MM.1S (cell line): ENCODE measurements at regions not wholly inside any gene's neighbourhood (a gene's known extent, or its start where the extent isn't known, plus 50 kb on each side); places are given as distances from the start of the nearest gene placed in this dataset.
"Not testable (repeated sequence)": the region's sequence is repeated elsewhere in the genome, so short reads cannot be mapped to it uniquely, and the experiment has no call there.

Experiments
- DNase-seq: peaks from one replicate; pipeline ENCODE4 v3.0.0-alpha.2; 2015
- H2AFZ ChIP-seq: fragments of 300-600 bp; sonication (generic); 2 replicates; pipeline ENCODE4 v1.6.0; 2016; ENCODE audit warnings: antibody characterized with exemption, low read length
- H3F3A ChIP-seq: fragments of 300-600 bp; sonication (generic); 2 replicates; pipeline ENCODE4 v1.6.1; 2016; ENCODE audit warnings: mild to moderate bottlenecking, antibody characterized with exemption, low read length, moderate library complexity, mixed read lengths; ENCODE audit not compliant: insufficient read depth
- H3K27ac ChIP-seq: fragments of 300-600 bp; sonication (generic); 2 replicates; pipeline ENCODE4 v1.5.1; 2016; ENCODE audit warnings: mild to moderate bottlenecking, low read length
- H3K27me3 ChIP-seq: fragments of 300-600 bp; sonication (generic); replicated peaks from 2 replicates; pipeline ENCODE4 v1.6.0; 2016; ENCODE audit warnings: low read length; ENCODE audit not compliant: insufficient read depth
- H3K36me3 ChIP-seq: fragments of 300-600 bp; sonication (generic); replicated peaks from 2 replicates; pipeline ENCODE4 v1.6.1; 2016; ENCODE audit warnings: mild to moderate bottlenecking, low read length, mixed read lengths; ENCODE audit not compliant: insufficient read depth
- H3K4me1 ChIP-seq: fragments of 300-600 bp; sonication (generic); 2 replicates; pipeline ENCODE4 v1.6.1; 2016; ENCODE audit warnings: low read length, mixed read lengths
- H3K4me2 ChIP-seq: fragments of 300-600 bp; sonication (generic); 2 replicates; pipeline ENCODE4 v1.6.0; 2016; ENCODE audit warnings: low read depth, low read length
- H3K4me3 ChIP-seq: fragments of 300-600 bp; sonication (generic); 2 replicates; pipeline ENCODE4 v1.5.1; 2016; ENCODE audit warnings: low read length, mixed read lengths
- H3K79me2 ChIP-seq: fragments of 300-600 bp; sonication (generic); 2 replicates; pipeline ENCODE4 v1.6.1; 2016; ENCODE audit warnings: mixed run types, low read length, mixed read lengths
- H3K9ac ChIP-seq: fragments of 300-600 bp; sonication (generic); 2 replicates; pipeline ENCODE4 v1.6.1; 2016; ENCODE audit warnings: low read length, mixed read lengths
- H3K9me2 ChIP-seq: fragments of 300-600 bp; sonication (generic); replicated peaks from 2 replicates; pipeline ENCODE4 v1.6.1; 2016; ENCODE audit warnings: mild to moderate bottlenecking, low read length, mixed read lengths; ENCODE audit not compliant: insufficient read depth
- H3K9me3 ChIP-seq: fragments of 300-600 bp; sonication (generic); replicated peaks from 2 replicates; pipeline ENCODE4 v1.6.1; 2016; ENCODE audit warnings: mild to moderate bottlenecking, low read length, mixed read lengths; ENCODE audit not compliant: insufficient read depth
- H4K20me1 ChIP-seq: fragments of 300-600 bp; sonication (generic); 2 replicates; pipeline ENCODE4 v1.6.1; 2016; ENCODE audit warnings: mild to moderate bottlenecking, low read length, moderate library complexity, mixed read lengths; ENCODE audit not compliant: insufficient read depth
- CTCF ChIP-seq: fragments of 300-600 bp; sonication (generic); IDR thresholded peaks from 2 replicates; pipeline ENCODE4 v1.5.1; 2016; ENCODE audit warnings: antibody characterized with exemption, low read length, mixed read lengths
- EZH2 ChIP-seq: fragments of 300-600 bp; sonication (generic); optimal IDR thresholded peaks from 2 replicates; pipeline ENCODE3; 2017; ENCODE audit warnings: low read depth, mild to moderate bottlenecking, antibody characterized with exemption, low read length, mixed read lengths
- EZH2phosphoT487 ChIP-seq: fragments of 300-600 bp; sonication (generic); IDR thresholded peaks from 2 replicates; pipeline ENCODE4 v1.6.1; 2018; ENCODE audit warnings: antibody characterized with exemption, low read length

GRCh38 chr11:15361316-15361715 is 246.6 kb downstream of the INSC start:
- Histone ChIP-seq H3K79me2 (no peaks in the 10 kb centered on the region), H3K9me2 (no peaks in the 10 kb centered on the region), H2AFZ (no peak overlapping the region), H3K4me3 (no peak overlapping the region), H3F3A (no peaks in the 10 kb centered on the region), H3K9ac (no peak overlapping the region), H3K27ac (no peak overlapping the region), H3K36me3 (no peaks in the 10 kb centered on the region), H4K20me1 (no peaks in the 10 kb centered on the region), H3K27me3 (no peaks in the 10 kb centered on the region), H3K4me2 (no peak overlapping the region), H3K9me3 (no peaks in the 10 kb centered on the region), H3K4me1 (no peaks in the 10 kb centered on the region)
- TF ChIP-seq EZH2phosphoT487 (no peak), EZH2 (no peak), CTCF (no peak)
- no peak for DNase-seq

GRCh38 chr11:15365286-15365685 is 250.6 kb downstream of the INSC start:
- not testable (repeated sequence) for H3K27me3 ChIP-seq, H3K9me2 ChIP-seq, H3K4me3 ChIP-seq, H2AFZ ChIP-seq, H3F3A ChIP-seq, H3K36me3 ChIP-seq, H4K20me1 ChIP-seq, H3K79me2 ChIP-seq, H3K4me1 ChIP-seq, H3K9me3 ChIP-seq, DNase-seq, H3K4me2 ChIP-seq, H3K9ac ChIP-seq, H3K27ac ChIP-seq

- H3K9me2 ChIP-seq: no peaks in the 10 kb centered on the region
- H3K9ac ChIP-seq: no peak overlapping the region
- H3F3A ChIP-seq: no peaks in the 10 kb centered on the region
- no peak overlapping the region for H2AFZ ChIP-seq
- DNase-seq: no peak
- TF ChIP-seq EZH2phosphoT487: no peak
- no peak for TF ChIP-seq CTCF
- TF ChIP-seq EZH2: no peak
- no peaks in the 10 kb centered on the region for H3K9me3 ChIP-seq
- no peaks in the 10 kb centered on the region for H3K4me1 ChIP-seq
- H4K20me1 ChIP-seq: no peaks in the 10 kb centered on the region
- no peak overlapping the region for H3K4me2 ChIP-seq
- no peaks in the 10 kb centered on the region for H3K36me3 ChIP-seq
- no peak overlapping the region for H3K4me3 ChIP-seq
- no peak overlapping the region for H3K27ac ChIP-seq
- no peaks in the 10 kb centered on the region for H3K27me3 ChIP-seq
- H3K79me2 ChIP-seq: no peaks in the 10 kb centered on the region
Measured at GRCh38 chr11:15367695-15368094, 253.0 kb downstream of the INSC start.

GRCh38 chr11:15370495-15371147 is 255.9 kb downstream of the INSC start:
- Histone ChIP-seq H3K4me3 (no peak overlapping the region), H3K9me3 (no peaks in the 10 kb centered on the region), H3K27ac (no peak overlapping the region), H3K36me3 (no peaks in the 10 kb centered on the region), H3K4me1 (no peaks in the 10 kb centered on the region), H4K20me1 (no peaks in the 10 kb centered on the region), H3K4me2 (no peak overlapping the region), H3K79me2 (no peaks in the 10 kb centered on the region), H3K9me2 (no peaks in the 10 kb centered on the region), H3F3A (no peaks in the 10 kb centered on the region), H2AFZ (no peak overlapping the region), H3K27me3 (no peaks in the 10 kb centered on the region), H3K9ac (no peak overlapping the region)
- TF ChIP-seq EZH2phosphoT487 (no peak), CTCF (no peak), EZH2 (no peak)
- no peak for DNase-seq
